ENCODE measurements at regions not wholly inside any gene's neighbourhood (a gene's known extent, or its start where the extent isn't known, plus 50 kb on each side); places are given as distances from the start of the nearest gene placed in this dataset.

DNA sequence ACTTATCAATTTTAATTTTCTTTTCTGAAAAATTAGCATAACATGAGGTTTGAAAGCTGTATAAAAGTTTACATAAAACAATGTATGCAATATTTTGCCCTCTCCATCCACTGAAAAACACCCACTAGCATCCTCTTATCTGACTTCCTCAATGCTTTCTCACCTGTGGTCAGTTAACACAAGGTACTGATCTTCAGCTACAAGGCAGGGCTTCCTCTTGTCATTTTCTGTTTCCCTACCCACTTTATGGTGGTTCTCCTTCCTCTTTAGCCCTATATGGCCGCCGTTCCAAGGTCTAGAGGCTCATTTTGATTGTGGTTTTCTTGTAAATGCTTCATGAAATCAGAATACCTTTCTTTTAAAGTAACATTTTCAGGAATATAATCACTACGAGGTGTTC lies 618.6 kb upstream of the CPEB2 start:
- ATAC-seq (no peak), DNase-seq (no peak)
- no peak overlapping the region for H3K27ac ChIP-seq
- TF ChIP-seq, protein P1, sequence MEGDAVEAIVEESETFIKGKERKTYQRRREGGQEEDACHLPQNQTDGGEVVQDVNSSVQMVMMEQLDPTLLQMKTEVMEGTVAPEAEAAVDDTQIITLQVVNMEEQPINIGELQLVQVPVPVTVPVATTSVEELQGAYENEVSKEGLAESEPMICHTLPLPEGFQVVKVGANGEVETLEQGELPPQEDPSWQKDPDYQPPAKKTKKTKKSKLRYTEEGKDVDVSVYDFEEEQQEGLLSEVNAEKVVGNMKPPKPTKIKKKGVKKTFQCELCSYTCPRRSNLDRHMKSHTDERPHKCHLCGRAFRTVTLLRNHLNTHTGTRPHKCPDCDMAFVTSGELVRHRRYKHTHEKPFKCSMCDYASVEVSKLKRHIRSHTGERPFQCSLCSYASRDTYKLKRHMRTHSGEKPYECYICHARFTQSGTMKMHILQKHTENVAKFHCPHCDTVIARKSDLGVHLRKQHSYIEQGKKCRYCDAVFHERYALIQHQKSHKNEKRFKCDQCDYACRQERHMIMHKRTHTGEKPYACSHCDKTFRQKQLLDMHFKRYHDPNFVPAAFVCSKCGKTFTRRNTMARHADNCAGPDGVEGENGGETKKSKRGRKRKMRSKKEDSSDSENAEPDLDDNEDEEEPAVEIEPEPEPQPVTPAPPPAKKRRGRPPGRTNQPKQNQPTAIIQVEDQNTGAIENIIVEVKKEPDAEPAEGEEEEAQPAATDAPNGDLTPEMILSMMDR (IDR thresholded peaks at IDR 0.05) = no peak
- H3K4me1 ChIP-seq = no peaks in the 10 kb centered on the region
- no peaks in the 10 kb centered on the region for H3K27me3 ChIP-seq (ENCODE audit: insufficient read depth in 3 of 3, low read length in 2 of 3)
- no peak overlapping the region for H3K4me3 ChIP-seq
- intact Hi-C loops (cut with DNase I) = no loop called here
- H3K36me3 ChIP-seq (ENCODE audit: insufficient read depth in 1 of 2, low read depth in 1 of 2) = no peaks in the 10 kb centered on the region
- H3K9me3 ChIP-seq = no peaks in the 10 kb centered on the region
- WGBS, 3 donors = 59 to 67% (median 65%) methylated on average over 3 of the region's 3 CpGs

DNA sequence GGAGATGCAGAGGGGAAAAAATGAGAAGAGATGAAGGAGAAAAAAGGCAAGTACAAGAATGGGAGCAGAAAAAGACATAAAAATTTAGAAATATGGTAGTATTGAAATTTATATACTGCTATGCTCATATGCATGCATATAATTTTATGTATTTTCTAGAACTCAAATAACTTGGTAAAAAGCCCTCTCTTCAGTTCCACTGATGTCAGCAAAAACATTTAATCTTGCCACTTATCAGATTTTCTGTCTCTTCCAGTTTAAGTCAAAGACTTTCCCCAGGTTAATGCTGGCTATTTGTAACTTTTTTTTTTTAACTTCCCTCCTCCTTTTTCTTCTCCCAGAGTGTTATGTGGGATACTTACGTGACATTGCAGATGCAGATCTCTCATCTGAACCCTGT lies 617.5 kb upstream of the CPEB2 start:
- no peak overlapping the region for H3K27ac ChIP-seq
- H3K27me3 ChIP-seq (ENCODE audit: insufficient read depth in 3 of 3, low read length in 2 of 3) = no peaks in the 10 kb centered on the region
- intact Hi-C loops (cut with DNase I) = no loop called here
- H3K36me3 ChIP-seq (ENCODE audit: insufficient read depth in 1 of 2, low read depth in 1 of 2) = no peaks in the 10 kb centered on the region
- ATAC-seq (no peak), DNase-seq (no peak)
- WGBS, 3 donors = 72 to 87% (median 80%) methylated on average over 1 of the region's 1 CpG
- H3K4me1 ChIP-seq = no peaks in the 10 kb centered on the region
- H3K9me3 ChIP-seq = no peaks in the 10 kb centered on the region
- no peak overlapping the region for H3K4me3 ChIP-seq
- TF ChIP-seq, protein P1 (IDR thresholded peaks at IDR 0.05) = no peak

DNA sequence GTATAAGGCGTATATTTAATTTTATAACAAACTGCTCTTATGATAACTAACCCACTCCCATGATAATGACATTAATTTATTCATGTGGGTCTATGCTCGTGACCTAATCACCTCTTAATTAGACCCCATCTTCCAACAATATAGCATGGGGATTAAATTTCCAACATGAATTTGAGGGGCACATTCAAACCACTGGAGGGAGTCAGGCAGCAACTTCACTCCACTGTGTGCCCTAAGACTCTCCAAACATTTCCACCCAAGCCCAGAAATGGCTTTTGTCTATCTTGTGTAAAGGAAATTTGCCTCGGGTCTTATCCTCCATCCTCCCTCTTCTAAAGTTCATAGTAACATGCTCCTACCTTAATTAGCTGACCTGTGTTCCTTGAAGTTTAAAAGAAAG lies 616.1 kb upstream of the CPEB2 start:
- intact Hi-C loops (cut with DNase I) = no loop called here
- Histone ChIP-seq H3K4me1 (no peaks in the 10 kb centered on the region), H3K27ac (no peak overlapping the region), H3K9me3 (no peaks in the 10 kb centered on the region), H3K36me3 (ENCODE audit: insufficient read depth in 1 of 2, low read depth in 1 of 2) (no peaks in the 10 kb centered on the region), H3K27me3 (ENCODE audit: insufficient read depth in 3 of 3, low read length in 2 of 3) (no peaks in the 10 kb centered on the region), H3K4me3 (no peak overlapping the region)
- ATAC-seq = no peak
- TF ChIP-seq, protein P1 (IDR thresholded peaks at IDR 0.05) = no peak
- no peak for DNase-seq
- 70 to 78% (median 71%) methylated on average over 3 of the region's 3 CpGs for WGBS, 3 donors

DNA sequence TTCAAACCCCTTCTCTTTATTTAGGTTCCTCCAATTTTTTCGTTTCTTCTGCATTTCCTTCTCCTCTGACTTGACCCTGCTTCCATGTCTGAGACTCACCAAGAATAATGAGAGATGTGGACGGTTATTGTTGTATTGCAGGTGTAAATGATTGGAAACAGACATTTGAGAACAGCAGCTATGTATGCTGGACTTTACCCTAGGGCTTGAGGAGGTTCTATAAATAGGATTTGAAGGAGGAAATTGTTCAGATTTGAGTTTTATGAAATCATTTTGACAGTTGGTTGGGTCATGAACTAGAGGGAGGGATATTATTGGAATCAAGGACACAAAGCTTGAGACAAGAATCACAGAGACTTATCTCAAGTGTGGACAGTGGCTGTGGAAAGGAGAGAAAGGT lies 614.6 kb upstream of the CPEB2 start:
- ATAC-seq = no peak
- no peak overlapping the region for H3K4me3 ChIP-seq
- intact Hi-C loops (cut with DNase I) = no loop called here
- DNase-seq = no peak
- TF ChIP-seq, protein P1 (IDR thresholded peaks at IDR 0.05) = no peak
- H3K27me3 ChIP-seq (ENCODE audit: insufficient read depth in 3 of 3, low read length in 2 of 3) = no peaks in the 10 kb centered on the region
- H3K4me1 ChIP-seq = no peaks in the 10 kb centered on the region
- H3K36me3 ChIP-seq (ENCODE audit: insufficient read depth in 1 of 2, low read depth in 1 of 2) = no peaks in the 10 kb centered on the region
- H3K27ac ChIP-seq = no peak overlapping the region
- WGBS, 3 donors = 31 to 36% (median 33%) methylated on average over 2 of the region's 2 CpGs
- no peaks in the 10 kb centered on the region for H3K9me3 ChIP-seq

- no peaks in the 10 kb centered on the region for H3K36me3 ChIP-seq (ENCODE audit: insufficient read depth in 1 of 2, low read depth in 1 of 2)
- no peak for DNase-seq
- H3K9me3 ChIP-seq = no peaks in the 10 kb centered on the region
- no peaks in the 10 kb centered on the region for H3K27me3 ChIP-seq (ENCODE audit: insufficient read depth in 3 of 3, low read length in 2 of 3)
- no peaks in the 10 kb centered on the region for H3K4me1 ChIP-seq
- TF ChIP-seq, protein P1 (IDR thresholded peaks at IDR 0.05) = no peak
- no peak overlapping the region for H3K4me3 ChIP-seq
- ATAC-seq = no peak
- 72 to 75% (median 72%) methylated on average over 4 of the region's 4 CpGs for WGBS, 3 donors
- no peak overlapping the region for H3K27ac ChIP-seq
- intact Hi-C loops (cut with DNase I) = no loop called here
Observed at GRCh38 chr4:14392378-14392777, 609.9 kb upstream of the CPEB2 start.
